Panc1 (cell line): ENCODE measurements at regions not wholly inside any gene's neighbourhood (a gene's known extent, or its start where the extent isn't known, plus 50 kb on each side); places are given as distances from the start of the nearest gene placed in this dataset.
"Not testable (repeated sequence)": the region's sequence is repeated elsewhere in the genome, so short reads cannot be mapped to it uniquely, and the experiment has no call there.

ENCODE experiments used
- ATAC-seq: fragments of 200-7000 bp; cut with Tn5 transposase; 2 replicates; pipeline ENCODE4 v1.9.1; 2020; ENCODE audit warnings: mild to moderate bottlenecking, moderate library complexity
- BruUV-seq: library from RNA; stranded (reverse); fragments of 400-500 nt; replicated peaks from 2 replicates; lab custom pipeline; 2021; lab: Mats Ljungman, UMichigan
- CTCF ChIA-PET: fragments of 300-600 bp; sonication (Branson Sonifier 250); formaldehyde crosslinking; loops from one replicate; lab custom pipeline; 2022; ENCODE audit warnings: antibody characterized with exemption; lab: Charles Lee
- POLR2A ChIA-PET: fragments of 300-600 bp; sonication (Branson Sonifier 250); formaldehyde crosslinking; loops from one replicate; lab custom pipeline; 2022; ENCODE audit warnings: antibody characterized with exemption; lab: Charles Lee
- DNase-seq: peaks from one replicate; pipeline ENCODE4 v3.0.0-alpha.2; 2010; ENCODE audit warnings: low read depth, low spot score
- H3K27ac ChIP-seq: 2 replicates; pipeline ENCODE4 v1.5.1; 2011; ENCODE audit warnings: mild to moderate bottlenecking, low read length, inconsistent platforms
- H3K27me3 ChIP-seq: fragments of 200-500 bp; sonication (Bioruptor generic); 2 replicates; pipeline ENCODE4 v1.6.0; 2014; ENCODE audit warnings: low read length, inconsistent platforms; ENCODE audit not compliant: control insufficient read depth, insufficient read depth
- H3K36me3 ChIP-seq: fragments of 200-500 bp; sonication (Bioruptor generic); 2 replicates; pipeline ENCODE4 v1.5.1; 2014; ENCODE audit warnings: inconsistent platforms, mild to moderate bottlenecking, low read length, moderate library complexity; ENCODE audit not compliant: control insufficient read depth, insufficient read depth
- H3K4me1 ChIP-seq: 2 replicates; pipeline ENCODE4 v1.5.1; 2011; ENCODE audit warnings: inconsistent platforms, mild to moderate bottlenecking, low read length, moderate library complexity; ENCODE audit not compliant: control insufficient read depth, insufficient read depth
- H3K4me3 ChIP-seq, 2 experiments: 2 replicates each; pipeline ENCODE4 v1.5.1; 2011 to 2012; ENCODE audit warnings: low read depth in 2 of 2, low read length in 2 of 2, mild to moderate bottlenecking in 2 of 2, inconsistent platforms in 1 of 2, moderate library complexity in 1 of 2
- H3K9me3 ChIP-seq: fragments of 200-500 bp; sonication (Bioruptor generic); 2 replicates; pipeline ENCODE4 v1.5.1; 2014; ENCODE audit warnings: low read depth, mild to moderate bottlenecking, inconsistent platforms, low read length, moderate library complexity; ENCODE audit not compliant: control insufficient read depth, insufficient read depth
- POLR2AphosphoS5 ChIP-seq: IDR thresholded peaks from 2 replicates; pipeline ENCODE4 v1.6.1; 2012; ENCODE audit warnings: mild to moderate bottlenecking, low read depth, low read length, moderate library complexity
- SIN3A ChIP-seq: IDR thresholded peaks from 2 replicates; pipeline ENCODE4 v1.6.1; 2012; ENCODE audit warnings: low read depth, mild to moderate bottlenecking, low read length, moderate library complexity, borderline replicate concordance; ENCODE audit not compliant: insufficient read depth
- TCF7L2 ChIP-seq: IDR thresholded peaks from 2 replicates; pipeline ENCODE4 v1.6.1; 2011; ENCODE audit warnings: mild to moderate bottlenecking, low read depth, low read length, inconsistent platforms
- in situ Hi-C: cut with HindIII; loops from 2 replicates; pipeline ENCODE4 v1.10.0; 2016; ENCODE audit warnings: low sequenced_read_pairs, low pct_unique_long_range_greater_than_20kb
- intact Hi-C: fragments of 100-400 bp; cut with micrococcal nuclease; formaldehyde crosslinking; loops from one replicate; pipeline ENCODE4 v1.10.0; 2022; ENCODE audit not compliant: unreplicated experiment
- TF ChIP-seq, protein P1 (sequence below): fragments of 450-650 bp; IDR thresholded peaks from 2 replicates; pipeline ENCODE4 v1.5.1; 2017; ENCODE audit warnings: mild to moderate bottlenecking
- TF ChIP-seq, protein P2 (sequence below), 2 experiments: IDR thresholded peaks; 2 replicates each; pipeline ENCODE4 v1.6.1; 2011 to 2012; ENCODE audit warnings: low read depth in 2 of 2, control low read depth in 1 of 2, low read length in 1 of 2, mild to moderate bottlenecking in 1 of 2, moderate library complexity in 1 of 2; ENCODE audit not compliant: insufficient read depth in 1 of 2

DNA sequence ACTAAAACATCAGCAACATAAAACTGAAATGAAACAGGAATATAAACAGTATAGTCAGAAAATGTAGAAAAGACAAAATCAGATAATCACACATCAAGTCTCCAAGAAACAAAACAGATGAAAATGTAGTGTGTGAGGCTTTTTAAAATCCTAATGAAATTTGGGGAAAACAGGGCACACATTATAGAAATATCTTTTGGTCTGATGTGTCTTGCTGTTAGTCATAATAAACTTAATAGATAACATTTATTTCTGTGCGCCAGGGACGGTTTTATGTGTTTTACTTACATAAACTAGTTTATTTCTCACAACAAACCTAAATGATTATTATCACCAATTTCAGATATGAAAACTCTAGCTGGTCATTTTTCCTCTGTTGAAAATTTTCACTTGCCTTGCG lies 293.9 kb upstream of the GATB start:
- in situ Hi-C loops, result no loop called here
- DNase-seq (no peak), ATAC-seq (no peak)
- H3K4me1 ChIP-seq, result no peaks in the 10 kb centered on the region
- POLR2A ChIA-PET, result interaction anchor here (0.5 kb wide), 1 partner anchor 42 kb away, joined by 9 read pairs; no protein-coding TSS in a partner anchor
- H3K27ac ChIP-seq, result no peak overlapping the region
- no peaks in the 10 kb centered on the region; the same call in 1 of the 2 replicates for H3K27me3 ChIP-seq
- intact Hi-C loops, result no loop called here
- no peaks in the 10 kb centered on the region for H3K9me3 ChIP-seq
- no peak overlapping the region for H3K4me3 ChIP-seq
- CTCF ChIA-PET, result no interaction called here
- no peaks in the 10 kb centered on the region for H3K36me3 ChIP-seq
- BruUV-seq, result no TSS peak
- TF ChIP-seq, protein P1, sequence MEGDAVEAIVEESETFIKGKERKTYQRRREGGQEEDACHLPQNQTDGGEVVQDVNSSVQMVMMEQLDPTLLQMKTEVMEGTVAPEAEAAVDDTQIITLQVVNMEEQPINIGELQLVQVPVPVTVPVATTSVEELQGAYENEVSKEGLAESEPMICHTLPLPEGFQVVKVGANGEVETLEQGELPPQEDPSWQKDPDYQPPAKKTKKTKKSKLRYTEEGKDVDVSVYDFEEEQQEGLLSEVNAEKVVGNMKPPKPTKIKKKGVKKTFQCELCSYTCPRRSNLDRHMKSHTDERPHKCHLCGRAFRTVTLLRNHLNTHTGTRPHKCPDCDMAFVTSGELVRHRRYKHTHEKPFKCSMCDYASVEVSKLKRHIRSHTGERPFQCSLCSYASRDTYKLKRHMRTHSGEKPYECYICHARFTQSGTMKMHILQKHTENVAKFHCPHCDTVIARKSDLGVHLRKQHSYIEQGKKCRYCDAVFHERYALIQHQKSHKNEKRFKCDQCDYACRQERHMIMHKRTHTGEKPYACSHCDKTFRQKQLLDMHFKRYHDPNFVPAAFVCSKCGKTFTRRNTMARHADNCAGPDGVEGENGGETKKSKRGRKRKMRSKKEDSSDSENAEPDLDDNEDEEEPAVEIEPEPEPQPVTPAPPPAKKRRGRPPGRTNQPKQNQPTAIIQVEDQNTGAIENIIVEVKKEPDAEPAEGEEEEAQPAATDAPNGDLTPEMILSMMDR, result no peak

DNA sequence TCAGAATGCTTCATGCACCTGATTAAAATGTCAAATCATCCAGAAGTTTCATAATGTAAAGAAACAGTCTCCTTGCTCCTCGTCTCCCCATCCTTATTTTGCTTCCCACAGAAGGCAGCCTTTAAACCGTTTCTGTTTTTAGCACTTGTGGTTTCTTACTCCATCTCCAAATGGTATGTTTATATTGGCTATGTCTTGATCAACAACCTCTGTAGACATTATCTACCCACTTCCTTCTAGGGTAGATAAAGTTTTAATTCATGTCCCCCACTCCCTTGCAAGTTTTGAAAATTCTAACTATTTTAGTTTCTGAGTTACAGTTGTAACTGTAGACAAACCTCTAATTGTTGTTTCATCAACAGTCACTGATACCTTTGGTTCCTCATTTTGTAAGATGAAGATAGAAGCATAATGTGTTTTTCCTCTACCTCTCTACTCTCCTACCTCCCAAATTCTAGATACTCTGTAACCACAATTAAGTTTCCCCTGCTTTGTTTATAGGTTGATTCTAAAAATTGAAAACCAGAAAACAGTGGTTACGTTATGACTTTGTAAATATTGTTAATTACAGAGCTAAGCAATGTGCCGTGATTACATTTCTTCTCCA lies 291.7 kb upstream of the GATB start:
- CTCF ChIA-PET, result no interaction called here
- BruUV-seq, result no TSS peak
- POLR2A ChIA-PET, result no interaction called here
- no peak for ATAC-seq
- H3K9me3 ChIP-seq, result no peaks in the 10 kb centered on the region
- H3K4me3 ChIP-seq, result no peak overlapping the region
- in situ Hi-C loops (no loop called here), intact Hi-C loops (no loop called here)
- no peaks in the 10 kb centered on the region for H3K4me1 ChIP-seq
- no peak for DNase-seq
- TF ChIP-seq POLR2AphosphoS5 (no peak), SIN3A (no peak), TCF7L2 (no peak)
- TF ChIP-seq, protein P1, result no peak
- TF ChIP-seq, protein P2, sequence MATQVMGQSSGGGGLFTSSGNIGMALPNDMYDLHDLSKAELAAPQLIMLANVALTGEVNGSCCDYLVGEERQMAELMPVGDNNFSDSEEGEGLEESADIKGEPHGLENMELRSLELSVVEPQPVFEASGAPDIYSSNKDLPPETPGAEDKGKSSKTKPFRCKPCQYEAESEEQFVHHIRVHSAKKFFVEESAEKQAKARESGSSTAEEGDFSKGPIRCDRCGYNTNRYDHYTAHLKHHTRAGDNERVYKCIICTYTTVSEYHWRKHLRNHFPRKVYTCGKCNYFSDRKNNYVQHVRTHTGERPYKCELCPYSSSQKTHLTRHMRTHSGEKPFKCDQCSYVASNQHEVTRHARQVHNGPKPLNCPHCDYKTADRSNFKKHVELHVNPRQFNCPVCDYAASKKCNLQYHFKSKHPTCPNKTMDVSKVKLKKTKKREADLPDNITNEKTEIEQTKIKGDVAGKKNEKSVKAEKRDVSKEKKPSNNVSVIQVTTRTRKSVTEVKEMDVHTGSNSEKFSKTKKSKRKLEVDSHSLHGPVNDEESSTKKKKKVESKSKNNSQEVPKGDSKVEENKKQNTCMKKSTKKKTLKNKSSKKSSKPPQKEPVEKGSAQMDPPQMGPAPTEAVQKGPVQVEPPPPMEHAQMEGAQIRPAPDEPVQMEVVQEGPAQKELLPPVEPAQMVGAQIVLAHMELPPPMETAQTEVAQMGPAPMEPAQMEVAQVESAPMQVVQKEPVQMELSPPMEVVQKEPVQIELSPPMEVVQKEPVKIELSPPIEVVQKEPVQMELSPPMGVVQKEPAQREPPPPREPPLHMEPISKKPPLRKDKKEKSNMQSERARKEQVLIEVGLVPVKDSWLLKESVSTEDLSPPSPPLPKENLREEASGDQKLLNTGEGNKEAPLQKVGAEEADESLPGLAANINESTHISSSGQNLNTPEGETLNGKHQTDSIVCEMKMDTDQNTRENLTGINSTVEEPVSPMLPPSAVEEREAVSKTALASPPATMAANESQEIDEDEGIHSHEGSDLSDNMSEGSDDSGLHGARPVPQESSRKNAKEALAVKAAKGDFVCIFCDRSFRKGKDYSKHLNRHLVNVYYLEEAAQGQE (IDR thresholded peaks at IDR 0.05; ENCODE audit: insufficient read depth in 1 of 2, low read depth in 2 of 2, low read length in 1 of 2), result no peak
- no peaks in the 10 kb centered on the region for H3K36me3 ChIP-seq
- H3K27me3 ChIP-seq, result no peaks in the 10 kb centered on the region; the same call in 1 of the 2 replicates
- H3K27ac ChIP-seq, result no peak overlapping the region

DNA sequence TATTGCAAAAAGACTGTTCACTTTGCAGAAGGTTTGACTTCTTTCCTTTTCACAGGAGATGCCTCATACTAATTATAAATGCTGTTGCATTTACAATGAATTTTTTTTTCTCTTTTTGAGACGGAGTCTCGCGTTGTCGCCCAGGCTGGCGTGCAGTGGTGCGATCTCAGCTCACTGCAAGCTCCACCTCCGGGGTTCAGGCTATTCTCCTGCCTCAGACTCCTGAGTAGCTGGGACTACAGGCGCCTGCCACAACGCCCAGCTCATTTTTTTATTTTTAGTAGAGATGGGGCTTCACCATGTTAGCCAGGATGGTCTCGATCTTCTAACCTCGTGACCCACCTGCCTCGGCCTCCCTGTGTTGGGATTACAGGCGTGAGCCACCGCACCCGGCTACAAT lies 290.5 kb upstream of the GATB start:
- ATAC-seq, BruUV-seq, CTCF ChIA-PET, H3K9me3 ChIP-seq, H3K4me1 ChIP-seq, intact Hi-C loops, H3K27me3 ChIP-seq, H3K27ac ChIP-seq, POLR2A ChIA-PET, in situ Hi-C loops, DNase-seq, H3K4me3 ChIP-seq, H3K36me3 ChIP-seq: not testable (repeated sequence)
